Ectodermal cell (in vitro differentiated cells): ENCODE measurements at regions not wholly inside any gene's neighbourhood (a gene's known extent, or its start where the extent isn't known, plus 50 kb on each side); places are given as distances from the start of the nearest gene placed in this dataset.

Source experiments
- H3K27ac ChIP-seq: 2 replicates; pipeline ENCODE4 v1.7.0; 2013; ENCODE audit warnings: mild to moderate bottlenecking, low read depth, low read length; ENCODE audit not compliant: insufficient read depth, poor library complexity, severe bottlenecking
- H3K27me3 ChIP-seq: 2 replicates; pipeline ENCODE4 v1.7.0; 2013; ENCODE audit warnings: mild to moderate bottlenecking, low read length; ENCODE audit not compliant: insufficient read depth, control insufficient read depth, poor library complexity, severe bottlenecking
- H3K36me3 ChIP-seq: one replicate; pipeline ENCODE4 v1.7.0; 2013; ENCODE audit warnings: low read length; ENCODE audit not compliant: control insufficient read depth, insufficient read depth
- H3K4me1 ChIP-seq: one replicate; pipeline ENCODE4 v1.7.0; 2013; ENCODE audit warnings: low read length; ENCODE audit not compliant: control insufficient read depth, insufficient read depth
- H3K4me3 ChIP-seq: 2 replicates; pipeline ENCODE4 v1.7.0; 2013; ENCODE audit warnings: low read depth, low read length, control low read depth; ENCODE audit not compliant: insufficient read depth
- H3K9me3 ChIP-seq: 2 replicates; pipeline ENCODE4 v1.7.0; 2013; ENCODE audit warnings: mild to moderate bottlenecking, low read length, moderate library complexity; ENCODE audit not compliant: control insufficient read depth
- WGBS, 2 experiments: methylation state at CpG; one replicate each; pipeline ENCODE4 v1.1.7; 2013; ENCODE audit warnings: missing lambda C conversion rate in 2 of 2; 5-methylcytosine and 5-hydroxymethylcytosine counted together

- no peaks in the 10 kb centered on the region for H3K27me3 ChIP-seq
- no peak overlapping the region for H3K4me3 ChIP-seq
- WGBS, 2 experiments: 83 to 86% methylated on average over 28 of the region's 28 CpGs
- H3K27ac ChIP-seq: no peak overlapping the region
- H3K4me1 ChIP-seq: no peaks in the 10 kb centered on the region
- no peaks in the 10 kb centered on the region for H3K9me3 ChIP-seq
- H3K36me3 ChIP-seq: no peaks in the 10 kb centered on the region
Measured at GRCh38 chr4:35525192-35525978, 718.9 kb downstream of the ARAP2 start.

GRCh38 chr4:35526456-35526855, 717.9 kb downstream of the ARAP2 start:
- Histone ChIP-seq H3K27me3 (no peaks in the 10 kb centered on the region), H3K4me3 (no peak overlapping the region), H3K36me3 (no peaks in the 10 kb centered on the region), H3K27ac (no peak overlapping the region), H3K4me1 (no peaks in the 10 kb centered on the region), H3K9me3 (no peaks in the 10 kb centered on the region)
- WGBS, 2 experiments: 91 to 100% methylated on average over 1 to 2 of the region's 3 CpGs

GRCh38 chr4:35534962-35535361, 709.4 kb downstream of the ARAP2 start:
- H3K36me3 ChIP-seq: no peaks in the 10 kb centered on the region
- no peaks in the 10 kb centered on the region for H3K27me3 ChIP-seq
- H3K27ac ChIP-seq: no peak overlapping the region
- no peaks in the 10 kb centered on the region for H3K9me3 ChIP-seq
- no peaks in the 10 kb centered on the region for H3K4me1 ChIP-seq
- WGBS, 2 experiments: 100% methylated on average over 3 of the region's 5 CpGs; no CpG with 5 or more reads in 1 of the 2 experiments
- no peak overlapping the region for H3K4me3 ChIP-seq

- H3K27ac ChIP-seq: no peak overlapping the region
Measured at GRCh38 chr4:35538807-35539206, 705.5 kb downstream of the ARAP2 start.

GRCh38 chr4:35539404-35540055, 704.8 kb downstream of the ARAP2 start:
- 91 to 98% methylated on average over 5 of the region's 5 CpGs for WGBS, 2 experiments
- H3K27ac ChIP-seq: no peak overlapping the region

More at GRCh38 chr4:35538807-35539206, 705.5 kb downstream of the ARAP2 start:
- H3K27me3 ChIP-seq: no peaks in the 10 kb centered on the region
- WGBS, 2 experiments: 91 to 94% methylated on average over 4 of the region's 4 CpGs
- no peaks in the 10 kb centered on the region for H3K4me1 ChIP-seq
- H3K9me3 ChIP-seq: no peaks in the 10 kb centered on the region
- no peak overlapping the region for H3K4me3 ChIP-seq
- H3K36me3 ChIP-seq: no peaks in the 10 kb centered on the region

GRCh38 chr4:35541146-35541887, 703.0 kb downstream of the ARAP2 start:
- Histone ChIP-seq H3K27me3 (no peaks in the 10 kb centered on the region), H3K27ac (no peak overlapping the region), H3K36me3 (no peaks in the 10 kb centered on the region), H3K9me3 (no peaks in the 10 kb centered on the region), H3K4me3 (no peak overlapping the region), H3K4me1 (no peaks in the 10 kb centered on the region)
- WGBS, 2 experiments: 94 to 96% methylated on average over 12 of the region's 12 CpGs

More at GRCh38 chr4:35539404-35540055, 704.8 kb downstream of the ARAP2 start:
- no peaks in the 10 kb centered on the region for H3K27me3 ChIP-seq
- no peaks in the 10 kb centered on the region for H3K4me1 ChIP-seq
- H3K4me3 ChIP-seq: no peak overlapping the region
- no peaks in the 10 kb centered on the region for H3K9me3 ChIP-seq
- no peaks in the 10 kb centered on the region for H3K36me3 ChIP-seq

- Histone ChIP-seq H3K36me3 (no peaks in the 10 kb centered on the region), H3K9me3 (no peaks in the 10 kb centered on the region), H3K4me1 (no peaks in the 10 kb centered on the region), H3K27me3 (no peaks in the 10 kb centered on the region), H3K27ac (no peak overlapping the region), H3K4me3 (no peak overlapping the region)
- 83 to 85% methylated on average over 5 of the region's 5 CpGs for WGBS, 2 experiments
Measured at GRCh38 chr4:35541888-35542213, 702.5 kb downstream of the ARAP2 start.

- H3K27me3 ChIP-seq: no peaks in the 10 kb centered on the region
- 91 to 92% methylated on average over 3 of the region's 3 CpGs for WGBS, 2 experiments
- no peaks in the 10 kb centered on the region for H3K9me3 ChIP-seq
- no peak overlapping the region for H3K4me3 ChIP-seq
- H3K36me3 ChIP-seq: no peaks in the 10 kb centered on the region
- H3K4me1 ChIP-seq: no peaks in the 10 kb centered on the region
- no peak overlapping the region for H3K27ac ChIP-seq
Measured at GRCh38 chr4:35548921-35549320, 695.4 kb downstream of the ARAP2 start.

GRCh38 chr4:35556387-35556786, 687.9 kb downstream of the ARAP2 start:
- WGBS, 2 experiments: 80 to 95% methylated on average over 1 of the region's 1 CpG
- Histone ChIP-seq H3K4me3 (no peak overlapping the region), H3K9me3 (no peaks in the 10 kb centered on the region), H3K4me1 (no peaks in the 10 kb centered on the region), H3K27ac (no peak overlapping the region), H3K36me3 (no peaks in the 10 kb centered on the region), H3K27me3 (no peaks in the 10 kb centered on the region)
